ENCODE measurements at regions not wholly inside any gene's neighbourhood (a gene's known extent, or its start where the extent isn't known, plus 50 kb on each side); places are given as distances from the start of the nearest gene placed in this dataset.

GRCh38 chr6:23348185-23348584 is 777.8 kb upstream of the NRSN1 start:
- no peaks in the 10 kb centered on the region for H3K9me1 ChIP-seq (ENCODE audit: insufficient read depth, low read length)
- H3K4me1 ChIP-seq (ENCODE audit: control insufficient read depth, insufficient read depth, low read length) = peaks cover 3% of the 10 kb centered on the region; the same call in 1 of the 2 replicates
- H3K23ac ChIP-seq (ENCODE audit: low read depth, low read length) = no peak overlapping the region
- H3K4me3 ChIP-seq (ENCODE audit: insufficient read depth, low read depth, low read length) = no peak overlapping the region
- ATAC-seq (ENCODE audit: low read depth) (no peak), DNase-seq (no peak)
- intact Hi-C loops (cut with micrococcal nuclease) (no loop called here), in situ Hi-C loops (cut with MboI; ENCODE audit: low sequenced_read_pairs) (no loop called here), dilution Hi-C loops (cut with HindIII; ENCODE audit: low sequenced_read_pairs, unreplicated experiment) (no loop called here)
- H2BK15ac ChIP-seq (ENCODE audit: low read depth, low read length) = no peak overlapping the region
- no peak overlapping the region for H3K56ac ChIP-seq (ENCODE audit: extremely low read depth, insufficient read depth, low read length)
- no peak overlapping the region for H2AK9ac ChIP-seq (replicated peaks; ENCODE audit: low read depth, low read length, poor library complexity)
- no peaks in the 10 kb centered on the region for H4K20me1 ChIP-seq (ENCODE audit: insufficient read depth, low read length)
- WGBS, 2 experiments (ENCODE audit: extremely low coverage in 2 of 2, insufficient read length in 1 of 2) = no CpG with 5 or more reads among the region's 3 CpGs
- ChIA-PET CTCF (no interaction called here), POLR2A (ENCODE audit: unreplicated experiment) (no interaction called here)
- H4K5ac ChIP-seq (ENCODE audit: low read depth, low read length) = no peak overlapping the region
- no peak overlapping the region for H3K9ac ChIP-seq (ENCODE audit: low read depth, low read length)
- H2BK120ac ChIP-seq (ENCODE audit: low read depth, low read length) = no peak overlapping the region
- H3K4me2 ChIP-seq (ENCODE audit: low read depth, low read length) = no peak overlapping the region
- TF ChIP-seq ELK1 (IDR thresholded peaks at IDR 0.05; ENCODE audit: borderline replicate concordance, low read depth, low read length) (no peak), MXI1 (IDR thresholded peaks at IDR 0.05; ENCODE audit: borderline replicate concordance, low read depth, low read length) (no peak), RFX5 (IDR thresholded peaks at IDR 0.05; ENCODE audit: low read depth, low read length) (no peak), POLR2A (IDR thresholded peaks at IDR 0.05; ENCODE audit: low read depth, low read length) (no peak), MAZ (IDR thresholded peaks at IDR 0.05; ENCODE audit: borderline replicate concordance, low read depth, low read length) (no peak), USF2 (IDR thresholded peaks at IDR 0.05; ENCODE audit: low read depth, low read length) (no peak), MAFK (IDR thresholded peaks at IDR 0.05; ENCODE audit: low read depth, low read length) (no peak), CHD1 (IDR thresholded peaks at IDR 0.05; ENCODE audit: low read depth, low read length) (no peak), CEBPB (IDR thresholded peaks at IDR 0.05; ENCODE audit: low read depth, low read length) (no peak), BHLHE40 (IDR thresholded peaks at IDR 0.05; ENCODE audit: low read depth, low read length) (no peak), SMC3 (IDR thresholded peaks at IDR 0.05; ENCODE audit: low read depth, low read length) (no peak), FOS (IDR thresholded peaks at IDR 0.05; ENCODE audit: low read depth, low read length) (no peak)
- TF ChIP-seq, protein P1, sequence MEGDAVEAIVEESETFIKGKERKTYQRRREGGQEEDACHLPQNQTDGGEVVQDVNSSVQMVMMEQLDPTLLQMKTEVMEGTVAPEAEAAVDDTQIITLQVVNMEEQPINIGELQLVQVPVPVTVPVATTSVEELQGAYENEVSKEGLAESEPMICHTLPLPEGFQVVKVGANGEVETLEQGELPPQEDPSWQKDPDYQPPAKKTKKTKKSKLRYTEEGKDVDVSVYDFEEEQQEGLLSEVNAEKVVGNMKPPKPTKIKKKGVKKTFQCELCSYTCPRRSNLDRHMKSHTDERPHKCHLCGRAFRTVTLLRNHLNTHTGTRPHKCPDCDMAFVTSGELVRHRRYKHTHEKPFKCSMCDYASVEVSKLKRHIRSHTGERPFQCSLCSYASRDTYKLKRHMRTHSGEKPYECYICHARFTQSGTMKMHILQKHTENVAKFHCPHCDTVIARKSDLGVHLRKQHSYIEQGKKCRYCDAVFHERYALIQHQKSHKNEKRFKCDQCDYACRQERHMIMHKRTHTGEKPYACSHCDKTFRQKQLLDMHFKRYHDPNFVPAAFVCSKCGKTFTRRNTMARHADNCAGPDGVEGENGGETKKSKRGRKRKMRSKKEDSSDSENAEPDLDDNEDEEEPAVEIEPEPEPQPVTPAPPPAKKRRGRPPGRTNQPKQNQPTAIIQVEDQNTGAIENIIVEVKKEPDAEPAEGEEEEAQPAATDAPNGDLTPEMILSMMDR (conservative IDR thresholded peaks at IDR 0.05; ENCODE audit: low read depth, low read length) = no peak
- BruUV-seq (replicated peaks) = no TSS peak
- no peak overlapping the region for H2BK20ac ChIP-seq (ENCODE audit: low read depth, low read length)
- H3K18ac ChIP-seq (ENCODE audit: low read depth, low read length) = no peak overlapping the region
- no peaks in the 10 kb centered on the region for H3K27me3 ChIP-seq (ENCODE audit: control insufficient read depth, insufficient read depth, low read length)
- no peak overlapping the region for H4K91ac ChIP-seq (ENCODE audit: insufficient read depth, low read depth, low read length)
- H3K14ac ChIP-seq (replicated peaks; ENCODE audit: low read depth, low read length) = no peak overlapping the region
- no peak overlapping the region for H2AFZ ChIP-seq (replicated peaks; ENCODE audit: low read length, poor library complexity)
- H2AK5ac ChIP-seq (ENCODE audit: low read depth, low read length) = no peak overlapping the region
- no peaks in the 10 kb centered on the region for H3K36me3 ChIP-seq (ENCODE audit: control insufficient read depth, insufficient read depth, low read length)
- H3K79me1 ChIP-seq (ENCODE audit: low read depth in 1 of 2, low read length in 2 of 2) = no peaks in the 10 kb centered on the region
- H3K9me3 ChIP-seq (ENCODE audit: control insufficient read depth, insufficient read depth, low read length) = no peaks in the 10 kb centered on the region
- no peak overlapping the region for H3K4ac ChIP-seq (ENCODE audit: low read depth, low read length)
- H3K27ac ChIP-seq (ENCODE audit: insufficient read depth, low read length) = no peak overlapping the region
- no peak overlapping the region for H2BK5ac ChIP-seq (ENCODE audit: low read depth, low read length, poor library complexity, severe bottlenecking)
- H4K8ac ChIP-seq (ENCODE audit: low read depth in 2 of 2, low read length in 2 of 2) = no peak overlapping the region
